ENCODE measurements at regions not wholly inside any gene's neighbourhood (a gene's known extent, or its start where the extent isn't known, plus 50 kb on each side); places are given as distances from the start of the nearest gene placed in this dataset.

- Mint-ChIP-seq H3K4me1 (peaks cover 4% of the 10 kb centered on the region; the same call in 1 of the 2 replicates), H3K27ac (no peak overlapping the region), H3K36me3 (no peaks in the 10 kb centered on the region), H3K9me3 (peaks cover 3% of the 10 kb centered on the region; the same call in 1 of the 2 replicates), H3K4me3 (no peak overlapping the region), H3K27me3 (ENCODE audit: low read depth) (no peaks in the 10 kb centered on the region)
- TF ChIP-seq KAT7 (CRISPR knock-in tag; IDR thresholded peaks at IDR 0.05; ENCODE audit: borderline replicate concordance), result no peak
- CTCF ChIA-PET, result no interaction called here
- POLR2A ChIA-PET, result no interaction called here
- DNase-seq (ENCODE audit: low spot score) (no peak), ATAC-seq (no peak)
These were observed 102.2 kb upstream of the TMEM161B start for GRCh38 chr5:88370824-88371223.

- Mint-ChIP-seq H3K4me1 (peaks cover 20% of the 10 kb centered on the region), H3K36me3 (no peaks in the 10 kb centered on the region), H3K4me3 (no peak overlapping the region), H3K27ac (no peak overlapping the region), H3K27me3 (ENCODE audit: low read depth) (no peaks in the 10 kb centered on the region), H3K9me3 (no peaks in the 10 kb centered on the region)
- ChIA-PET POLR2A (no interaction called here), CTCF (no interaction called here)
- DNase-seq (ENCODE audit: low spot score), result no peak
- no peak for ATAC-seq
- TF ChIP-seq ATF1 (CRISPR knock-in tag; IDR thresholded peaks at IDR 0.05) (no peak), RORB (CRISPR knock-in tag; IDR thresholded peaks at IDR 0.05) (no peak), ZNF121 (CRISPR knock-in tag; IDR thresholded peaks at IDR 0.05) (no peak), ATF2 (CRISPR knock-in tag; IDR thresholded peaks at IDR 0.05; ENCODE audit: borderline replicate concordance, low read depth) (no peak), GRHL2 (CRISPR knock-in tag; IDR thresholded peaks at IDR 0.05; ENCODE audit: insufficient replicate concordance, severe bottlenecking) (no peak)
These were observed 99.6 kb upstream of the TMEM161B start for GRCh38 chr5:88368201-88368600.

- ChIA-PET POLR2A (no interaction called here), CTCF (no interaction called here)
- ATAC-seq (no peak), DNase-seq (ENCODE audit: low spot score) (no peak)
- Mint-ChIP-seq H3K4me1 (peaks cover 15% of the 10 kb centered on the region), H3K9me3 (no peaks in the 10 kb centered on the region), H3K27me3 (ENCODE audit: low read depth) (no peaks in the 10 kb centered on the region), H3K36me3 (no peaks in the 10 kb centered on the region), H3K27ac (no peak overlapping the region), H3K4me3 (no peak overlapping the region)
- TF ChIP-seq MYBL2 (CRISPR knock-in tag; IDR thresholded peaks at IDR 0.05) (no peak), E2F5 (CRISPR knock-in tag; IDR thresholded peaks at IDR 0.05) (no peak), ERG (CRISPR knock-in tag; IDR thresholded peaks at IDR 0.05) (no peak), NR3C1 (CRISPR knock-in tag; conservative IDR thresholded peaks at IDR 0.05; ENCODE audit: low read depth) (no peak), ZNF281 (CRISPR knock-in tag; IDR thresholded peaks at IDR 0.05) (no peak), SOX15 (CRISPR knock-in tag; IDR thresholded peaks at IDR 0.05) (no peak), MLX (CRISPR knock-in tag; IDR thresholded peaks at IDR 0.05) (no peak), STAT6 (CRISPR knock-in tag; conservative IDR thresholded peaks at IDR 0.05; ENCODE audit: low read depth) (no peak)
These were observed 96.3 kb upstream of the TMEM161B start for GRCh38 chr5:88364991-88365390.
